ENCODE measurements at regions not wholly inside any gene's neighbourhood (a gene's known extent, or its start where the extent isn't known, plus 50 kb on each side); places are given as distances from the start of the nearest gene placed in this dataset.

DNA sequence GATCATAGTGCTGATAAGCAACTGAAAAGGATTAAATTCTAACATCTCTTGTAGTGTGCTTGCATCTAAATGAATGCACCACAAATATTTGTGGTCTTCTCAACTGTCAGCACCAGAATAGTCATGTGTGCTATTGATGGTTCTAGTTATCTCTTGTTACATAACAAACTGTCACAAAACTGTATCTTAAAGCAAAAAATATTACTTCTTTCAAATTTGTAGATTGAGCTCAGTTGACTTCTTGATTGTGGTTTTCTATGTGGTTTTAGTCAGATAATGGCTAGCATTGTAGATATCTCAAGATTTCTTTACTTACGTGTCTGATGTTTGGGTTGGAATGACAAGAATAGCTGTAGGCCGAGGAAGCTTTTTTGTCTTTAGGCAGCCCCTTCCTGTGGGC, 431.3 kb downstream of the SLITRK6 start:
- no peak for DNase-seq (ENCODE audit: low spot score)
- H3K36me3 ChIP-seq (ENCODE audit: insufficient read depth, low read length) = no peaks in the 10 kb centered on the region
- TF ChIP-seq EZH2phosphoT487 (IDR thresholded peaks at IDR 0.05; ENCODE audit: borderline replicate concordance, low read depth, low read length) = no peak
- TF ChIP-seq, protein P1, sequence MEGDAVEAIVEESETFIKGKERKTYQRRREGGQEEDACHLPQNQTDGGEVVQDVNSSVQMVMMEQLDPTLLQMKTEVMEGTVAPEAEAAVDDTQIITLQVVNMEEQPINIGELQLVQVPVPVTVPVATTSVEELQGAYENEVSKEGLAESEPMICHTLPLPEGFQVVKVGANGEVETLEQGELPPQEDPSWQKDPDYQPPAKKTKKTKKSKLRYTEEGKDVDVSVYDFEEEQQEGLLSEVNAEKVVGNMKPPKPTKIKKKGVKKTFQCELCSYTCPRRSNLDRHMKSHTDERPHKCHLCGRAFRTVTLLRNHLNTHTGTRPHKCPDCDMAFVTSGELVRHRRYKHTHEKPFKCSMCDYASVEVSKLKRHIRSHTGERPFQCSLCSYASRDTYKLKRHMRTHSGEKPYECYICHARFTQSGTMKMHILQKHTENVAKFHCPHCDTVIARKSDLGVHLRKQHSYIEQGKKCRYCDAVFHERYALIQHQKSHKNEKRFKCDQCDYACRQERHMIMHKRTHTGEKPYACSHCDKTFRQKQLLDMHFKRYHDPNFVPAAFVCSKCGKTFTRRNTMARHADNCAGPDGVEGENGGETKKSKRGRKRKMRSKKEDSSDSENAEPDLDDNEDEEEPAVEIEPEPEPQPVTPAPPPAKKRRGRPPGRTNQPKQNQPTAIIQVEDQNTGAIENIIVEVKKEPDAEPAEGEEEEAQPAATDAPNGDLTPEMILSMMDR (conservative IDR thresholded peaks at IDR 0.05; ENCODE audit: low read length) = no peak
- no peaks in the 10 kb centered on the region; the same call in 1 of the 2 replicates for H3K79me2 ChIP-seq (ENCODE audit: insufficient read depth, low read depth, low read length)
- CTCF ChIA-PET (ENCODE audit: unreplicated experiment) = no interaction called here
- H3K9me2 ChIP-seq (ENCODE audit: insufficient read depth, low read length) = no peaks in the 10 kb centered on the region
- H4K20me1 ChIP-seq (ENCODE audit: insufficient read depth, low read length) = no peaks in the 10 kb centered on the region
- intact Hi-C loops (cut with micrococcal nuclease; ENCODE audit: unreplicated experiment) = no loop called here
- H3K4me1 ChIP-seq (ENCODE audit: insufficient read depth, low read length, poor library complexity, severe bottlenecking) = no peaks in the 10 kb centered on the region
- H3K27ac ChIP-seq (ENCODE audit: low read depth, low read length, poor library complexity, severe bottlenecking) = no peak overlapping the region
- H2AFZ ChIP-seq (ENCODE audit: low read length) = no peak overlapping the region
- no peak overlapping the region for H3K4me3 ChIP-seq (ENCODE audit: low read depth, low read length, poor library complexity, severe bottlenecking)
- POLR2A ChIA-PET = interaction anchor here (0.7 to 1.1 kb wide), 3 partner anchors 12 to 85 kb away, joined by 3 to 4 read pairs (median 3); no protein-coding TSS in a partner anchor
- no peak overlapping the region for H3K4me2 ChIP-seq (ENCODE audit: low read length)
- no peaks in the 10 kb centered on the region; the same call in 1 of the 2 replicates for H3K9me3 ChIP-seq (ENCODE audit: low read length)
- no TSS peak for BruUV-seq (replicated peaks)

DNA sequence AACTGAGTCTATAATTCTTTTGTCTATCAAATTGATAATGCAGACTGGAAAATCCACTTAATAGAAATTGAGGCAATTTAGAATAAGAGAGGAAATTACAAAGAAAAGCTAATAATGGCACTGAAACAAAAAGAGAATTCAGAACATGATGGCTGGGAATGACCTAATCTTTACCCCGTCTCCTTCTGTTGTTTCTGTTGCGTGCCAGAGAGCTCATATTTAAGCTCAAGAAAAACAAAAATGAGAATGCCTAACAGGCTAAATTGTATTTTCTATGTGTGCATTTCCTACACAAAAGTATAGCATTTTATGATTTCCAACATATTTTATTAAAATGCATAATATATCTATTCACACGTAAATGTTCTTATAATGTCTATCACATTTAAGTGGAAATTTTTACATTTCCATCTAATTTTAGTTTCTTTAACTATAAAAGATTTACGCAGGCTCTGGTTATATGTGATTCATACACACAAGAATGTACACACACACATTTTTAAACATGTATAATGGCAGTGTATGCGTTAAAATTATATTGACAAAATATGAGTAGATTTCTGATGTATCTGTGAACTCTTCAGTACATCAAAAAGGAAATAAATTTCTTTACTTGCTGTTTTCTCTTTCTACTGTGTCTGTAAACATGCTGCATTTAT, 432.3 kb downstream of the SLITRK6 start:
- BruUV-seq (replicated peaks) = no TSS peak
- 0 out of 2 replicates have a peak overlapping the region, but pooled peaks have one; percentile 3 for H2AFZ ChIP-seq (ENCODE audit: low read length)
- CTCF ChIA-PET (ENCODE audit: unreplicated experiment) = no interaction called here

More for the DNA sequence above, 432.3 kb downstream of the SLITRK6 start:
- TF ChIP-seq, protein P1 (conservative IDR thresholded peaks at IDR 0.05; ENCODE audit: low read length) = no peak
- TF ChIP-seq EZH2phosphoT487 (IDR thresholded peaks at IDR 0.05; ENCODE audit: borderline replicate concordance, low read depth, low read length) = no peak
- Histone ChIP-seq H3K79me2 (ENCODE audit: insufficient read depth, low read depth, low read length) (no peaks in the 10 kb centered on the region; the same call in 1 of the 2 replicates), H3K4me3 (ENCODE audit: low read depth, low read length, poor library complexity, severe bottlenecking) (no peak overlapping the region), H3K9me3 (ENCODE audit: low read length) (no peaks in the 10 kb centered on the region; the same call in 1 of the 2 replicates), H3K36me3 (ENCODE audit: insufficient read depth, low read length) (no peaks in the 10 kb centered on the region), H3K9me2 (ENCODE audit: insufficient read depth, low read length) (no peaks in the 10 kb centered on the region), H4K20me1 (ENCODE audit: insufficient read depth, low read length) (no peaks in the 10 kb centered on the region), H3K4me1 (ENCODE audit: insufficient read depth, low read length, poor library complexity, severe bottlenecking) (no peaks in the 10 kb centered on the region), H3K27ac (ENCODE audit: low read depth, low read length, poor library complexity, severe bottlenecking) (no peak overlapping the region), H3K4me2 (ENCODE audit: low read length) (no peak overlapping the region)
- intact Hi-C loops (cut with micrococcal nuclease; ENCODE audit: unreplicated experiment) = no loop called here
- DNase-seq (ENCODE audit: low spot score) = no peak
- POLR2A ChIA-PET = interaction anchor here (0.5 to 0.6 kb wide), 2 partner anchors 60 to 93 kb away, joined by 3 read pairs; no protein-coding TSS in a partner anchor
